ENCODE measurements at regions not wholly inside any gene's neighbourhood (a gene's known extent, or its start where the extent isn't known, plus 50 kb on each side); places are given as distances from the start of the nearest gene placed in this dataset.

DNA sequence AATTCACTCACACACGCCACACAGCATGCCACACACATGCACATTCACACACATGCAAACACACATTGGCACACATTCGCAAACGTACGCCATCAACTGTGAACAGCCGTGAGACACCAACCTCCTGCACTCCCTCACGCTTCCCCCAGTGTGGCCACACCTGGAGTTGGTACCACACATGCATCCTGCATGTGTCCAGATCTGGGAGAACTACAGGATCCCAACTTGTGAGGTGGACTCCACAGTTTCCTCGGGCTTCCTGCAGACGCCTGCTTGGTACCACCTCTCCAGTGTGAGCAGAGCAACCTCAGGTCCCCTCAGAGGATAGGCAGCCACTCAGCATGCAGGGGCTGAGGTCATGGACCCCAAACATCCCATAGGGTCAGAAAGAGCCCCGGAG is 239.0 kb downstream of the EIPR1 start:
- DNase-seq (ENCODE audit: low spot score in 2 of 2) (no peak), ATAC-seq (no peak)
- Mint-ChIP-seq H3K9me3 (peaks cover 0 to 4% of the 10 kb centered on the region in 2 donors), H3K27ac (no peak overlapping the region), H3K36me3 (no peaks in the 10 kb centered on the region)

GRCh38 chr2:3137651-3138300 is 239.8 kb downstream of the EIPR1 start:
- DNase-seq (ENCODE audit: low spot score in 2 of 2) (no peak), ATAC-seq (no peak)
- Mint-ChIP-seq H3K36me3 (no peaks in the 10 kb centered on the region), H3K27ac (no peak overlapping the region), H3K9me3 (peaks cover 0 to 4% of the 10 kb centered on the region in 2 donors)

- DNase-seq (ENCODE audit: low spot score in 2 of 2) (no peak), ATAC-seq (no peak)
- Mint-ChIP-seq H3K27ac (no peak overlapping the region), H3K36me3 (no peaks in the 10 kb centered on the region), H3K9me3 (peaks cover 0 to 4% of the 10 kb centered on the region in 2 donors)
Observed at GRCh38 chr2:3135676-3136075, 241.9 kb downstream of the EIPR1 start.

DNA sequence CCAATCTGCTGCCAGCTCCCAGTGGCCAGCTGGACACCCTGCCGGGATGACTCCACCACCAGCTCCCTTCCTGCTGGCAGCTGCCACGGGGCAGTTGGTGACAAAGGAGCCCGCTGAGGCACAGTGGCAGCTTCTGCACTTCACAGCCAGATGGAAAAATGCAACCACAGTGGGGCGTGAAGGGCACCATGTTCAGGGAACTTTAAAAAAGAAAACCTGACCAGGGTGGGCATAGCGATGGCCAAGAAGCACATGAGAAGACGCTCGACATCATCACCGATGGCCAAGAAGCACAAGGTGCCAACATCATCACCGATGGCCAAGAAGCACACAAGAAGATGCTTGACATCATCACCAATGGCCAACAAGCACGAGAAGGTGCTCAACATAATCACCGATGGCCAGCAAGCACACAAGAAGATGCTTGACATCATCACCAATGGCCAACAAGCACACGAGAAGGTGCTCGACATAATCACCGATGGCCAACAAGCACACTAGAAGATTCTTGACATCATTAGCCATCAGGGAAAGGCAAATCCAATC is 243.5 kb downstream of the EIPR1 start:
- Mint-ChIP-seq H3K9me3 (peaks cover 0 to 4% of the 10 kb centered on the region in 2 donors), H3K27ac (no peak overlapping the region), H3K36me3 (no peaks in the 10 kb centered on the region)
- ATAC-seq: no peak
- no peak for DNase-seq (ENCODE audit: low spot score in 2 of 2)

GRCh38 chr2:3132966-3133365 is 244.7 kb downstream of the EIPR1 start:
- no peak overlapping the region for H3K27ac Mint-ChIP-seq

DNA sequence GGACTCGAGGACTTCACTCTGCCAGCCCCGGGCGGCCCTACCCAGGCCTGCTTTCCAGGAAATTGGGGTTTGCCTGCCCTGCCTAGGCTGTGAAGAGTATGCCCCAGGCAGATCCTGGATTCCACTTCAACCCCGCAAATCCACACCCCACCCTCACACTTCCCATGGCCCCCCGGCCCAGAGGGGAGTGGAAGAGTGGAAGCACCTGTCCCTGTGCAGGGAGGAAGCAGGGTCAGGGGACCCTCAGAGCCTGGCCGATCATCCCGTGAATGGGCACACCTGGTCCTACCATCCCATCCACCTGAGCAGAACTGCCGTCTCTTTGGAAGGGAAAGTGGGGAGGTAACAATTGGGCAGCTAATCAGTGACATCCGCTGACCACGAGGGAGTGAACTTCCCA is 245.2 kb downstream of the EIPR1 start:
- Mint-ChIP-seq H3K27ac (no peak overlapping the region), H3K9me3 (peaks cover 0 to 4% of the 10 kb centered on the region in 2 donors)
- ATAC-seq: no peak

More at GRCh38 chr2:3132966-3133365, 244.7 kb downstream of the EIPR1 start:
- no peaks in the 10 kb centered on the region for H3K36me3 Mint-ChIP-seq
- ATAC-seq: no peak
- H3K9me3 Mint-ChIP-seq: peaks cover 0 to 4% of the 10 kb centered on the region in 2 donors
- DNase-seq (ENCODE audit: low spot score in 2 of 2): no peak

GRCh38 chr2:3131636-3132326 is 245.8 kb downstream of the EIPR1 start:
- H3K9me3 Mint-ChIP-seq: peaks cover 0 to 4% of the 10 kb centered on the region in 2 donors
- ATAC-seq: no peak
- no peaks in the 10 kb centered on the region for H3K36me3 Mint-ChIP-seq

More for the DNA sequence above, 245.2 kb downstream of the EIPR1 start:
- no peak for DNase-seq (ENCODE audit: low spot score in 2 of 2)
- no peaks in the 10 kb centered on the region for H3K36me3 Mint-ChIP-seq

GRCh38 chr2:3130889-3131635 is 246.6 kb downstream of the EIPR1 start:
- ATAC-seq: no peak
- Mint-ChIP-seq H3K27ac (peak overlapping the region in 1 of 2 donors; percentile 19), H3K9me3 (peaks cover 0 to 4% of the 10 kb centered on the region in 2 donors)

More at GRCh38 chr2:3131636-3132326, 245.8 kb downstream of the EIPR1 start:
- no peak overlapping the region for H3K27ac Mint-ChIP-seq
- no peak for DNase-seq (ENCODE audit: low spot score in 2 of 2)

GRCh38 chr2:3130444-3130843 is 247.2 kb downstream of the EIPR1 start:
- H3K9me3 Mint-ChIP-seq: no peaks in the 10 kb centered on the region
- H3K27ac Mint-ChIP-seq: peak overlapping the region in 1 of 2 donors; percentile 19
- ATAC-seq: no peak
- H3K36me3 Mint-ChIP-seq: no peaks in the 10 kb centered on the region
- no peak for DNase-seq (ENCODE audit: low spot score in 2 of 2)

More at GRCh38 chr2:3130889-3131635, 246.6 kb downstream of the EIPR1 start:
- DNase-seq (ENCODE audit: low spot score in 2 of 2): no peak
- no peaks in the 10 kb centered on the region for H3K36me3 Mint-ChIP-seq

DNA sequence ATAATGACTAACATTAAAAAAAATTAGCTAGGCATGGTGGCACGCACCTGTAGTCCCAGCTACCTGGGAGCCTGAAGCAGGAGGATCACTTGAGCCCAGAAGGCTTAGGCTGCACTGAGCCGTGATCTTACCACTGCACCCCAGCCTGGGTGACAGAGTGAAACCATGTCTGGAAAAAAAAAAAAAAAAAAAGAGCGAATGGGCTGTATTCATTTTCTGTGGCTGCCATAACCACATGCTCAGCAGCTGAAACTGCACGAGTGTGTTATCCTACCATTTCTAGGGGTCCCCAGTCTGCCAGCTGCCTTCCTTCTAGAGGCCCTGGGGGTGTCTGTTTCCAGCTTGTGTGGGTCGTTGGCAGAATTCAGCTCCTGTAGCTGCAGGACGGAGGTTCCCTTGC is 247.8 kb downstream of the EIPR1 start:
- no peak for ATAC-seq
- Mint-ChIP-seq H3K36me3 (no peaks in the 10 kb centered on the region), H3K9me3 (no peaks in the 10 kb centered on the region), H3K27ac (no peak overlapping the region)
- DNase-seq (ENCODE audit: low spot score in 2 of 2): no peak

DNA sequence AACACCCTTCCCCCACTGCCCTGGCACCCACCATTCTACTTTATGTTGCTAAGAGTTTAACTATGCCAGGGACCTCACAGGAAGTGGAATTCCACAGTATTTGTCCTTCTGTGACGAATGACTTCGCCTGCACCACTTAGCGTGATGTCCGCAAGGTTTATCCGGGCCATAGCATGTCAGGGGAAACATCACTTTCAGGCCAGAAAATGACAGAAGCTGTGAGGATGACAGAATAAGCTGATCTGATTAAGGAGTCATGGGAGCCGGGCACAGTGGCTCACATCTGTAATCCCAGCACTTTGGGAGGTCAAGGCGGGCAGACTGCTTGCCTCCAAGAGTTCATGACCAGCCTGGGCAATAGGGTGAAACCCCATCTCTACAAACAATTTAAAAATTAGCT is 248.8 kb downstream of the EIPR1 start:
- peak overlapping the region in 1 of 2 donors; percentile 72 for H3K27ac Mint-ChIP-seq
- DNase-seq (ENCODE audit: low spot score in 2 of 2) (no peak), ATAC-seq (no peak)
- H3K36me3 Mint-ChIP-seq: no peaks in the 10 kb centered on the region
- H3K9me3 Mint-ChIP-seq: no peaks in the 10 kb centered on the region

DNA sequence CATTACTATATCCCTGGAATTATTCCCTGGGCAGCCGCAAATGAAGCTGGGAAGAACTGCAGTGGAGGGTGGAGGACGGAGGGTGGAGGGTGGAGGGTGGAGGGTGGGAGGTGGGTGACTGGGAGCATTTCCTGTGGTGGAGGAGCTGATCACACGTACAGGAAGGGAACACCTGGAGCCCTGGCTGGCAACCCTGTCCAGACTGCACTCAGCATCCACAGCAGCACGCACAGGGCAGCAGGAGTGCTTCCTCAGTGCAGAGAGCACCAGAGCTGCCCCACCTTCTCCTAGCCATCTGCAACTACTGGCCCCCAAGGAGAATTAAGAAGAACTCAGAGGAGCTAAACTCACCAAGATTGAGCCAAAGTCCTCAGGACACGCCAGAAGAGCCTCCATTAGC is 249.9 kb downstream of the EIPR1 start:
- Mint-ChIP-seq H3K36me3 (no peaks in the 10 kb centered on the region), H3K27ac (peak overlapping the region in 1 of 2 donors; percentile 53), H3K9me3 (no peaks in the 10 kb centered on the region)
- ATAC-seq (no peak), DNase-seq (ENCODE audit: low spot score in 2 of 2) (no peak)

DNA sequence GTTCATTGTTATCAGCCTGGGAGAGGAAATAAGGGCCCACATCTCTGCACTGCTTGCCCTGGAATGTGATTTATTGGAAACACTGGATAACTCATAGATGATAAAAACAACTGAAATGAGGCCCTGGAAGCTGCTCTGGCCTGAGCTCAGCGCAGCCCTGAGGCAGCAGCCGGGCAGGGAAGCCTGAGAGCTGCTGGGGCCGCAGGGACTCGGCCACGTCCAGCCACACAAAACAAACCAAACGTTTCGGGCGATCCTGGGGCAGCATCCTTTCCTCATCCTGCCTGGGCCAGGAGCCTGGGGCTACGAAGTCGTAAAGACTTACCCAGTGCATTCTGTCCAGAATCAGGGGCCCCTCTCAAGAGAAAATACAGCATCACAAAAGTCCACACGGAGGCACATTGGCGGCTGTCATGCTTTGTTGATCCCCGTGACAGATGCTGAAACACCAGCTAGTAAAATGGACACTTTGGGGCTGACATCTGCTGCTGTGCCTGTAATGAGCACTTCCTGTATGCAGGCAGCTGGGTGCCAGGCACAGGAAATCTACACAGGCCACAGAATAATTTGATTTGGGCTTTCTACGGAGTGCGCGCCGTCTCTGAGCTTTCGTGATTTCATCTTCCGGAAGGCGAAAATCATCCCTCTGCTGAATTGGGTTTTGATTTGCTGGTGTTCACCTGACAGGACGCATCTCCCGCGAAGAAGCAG is 250.6 kb downstream of the EIPR1 start:
- ATAC-seq (peak; percentile 43 to 79), DNase-seq (ENCODE audit: low spot score in 2 of 2) (no peak)
- peak overlapping the region in 1 of 2 donors; percentile 53 for H3K27ac Mint-ChIP-seq
- H3K36me3 Mint-ChIP-seq: no peaks in the 10 kb centered on the region
- no peaks in the 10 kb centered on the region for H3K9me3 Mint-ChIP-seq

DNA sequence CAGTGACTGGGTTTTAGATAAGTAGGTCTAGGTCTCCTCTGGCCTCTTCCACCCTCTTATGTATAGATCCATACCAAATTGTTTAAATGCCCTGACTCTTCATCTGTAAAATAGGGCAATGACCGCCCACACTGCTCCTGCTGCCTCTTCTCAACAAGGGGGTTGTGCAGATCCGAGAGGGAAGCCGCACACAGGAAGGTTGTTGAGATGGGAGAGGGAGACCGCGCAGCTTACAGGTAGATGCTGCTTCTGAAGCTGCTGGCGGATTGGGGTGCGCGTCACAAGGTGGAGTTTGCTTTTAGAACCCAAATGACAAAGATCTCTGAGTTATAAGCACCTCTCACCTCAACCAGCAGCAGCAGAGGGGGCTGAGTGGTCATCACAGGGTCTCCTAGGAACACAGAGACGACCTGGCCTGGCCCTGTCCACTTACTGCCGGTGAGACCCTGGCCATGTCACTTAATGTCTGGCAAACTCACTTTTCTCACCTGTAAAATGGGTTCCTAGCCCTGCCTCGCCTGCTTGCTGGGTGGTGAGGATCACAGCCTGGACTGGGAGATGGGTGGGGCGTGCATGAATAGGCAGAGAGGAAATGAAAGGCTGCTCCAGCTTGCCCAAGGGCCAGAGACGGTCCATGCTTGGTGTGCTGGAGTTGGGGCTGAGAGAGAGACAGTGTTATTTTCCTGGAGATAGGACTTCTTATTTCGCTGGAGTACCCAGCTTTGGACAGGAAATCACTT is 251.3 kb downstream of the EIPR1 start:
- no peak for ATAC-seq
- peak overlapping the region; percentile 53 to 68 for H3K27ac Mint-ChIP-seq
- H3K36me3 Mint-ChIP-seq: no peaks in the 10 kb centered on the region

GRCh38 chr2:3125761-3126130 is 251.9 kb downstream of the EIPR1 start:
- no peak for DNase-seq (ENCODE audit: low spot score in 2 of 2)
- no peak overlapping the region for H3K27ac Mint-ChIP-seq
- H3K36me3 Mint-ChIP-seq: no peaks in the 10 kb centered on the region
- H3K9me3 Mint-ChIP-seq: no peaks in the 10 kb centered on the region
- ATAC-seq: no peak

More for the DNA sequence above, 251.3 kb downstream of the EIPR1 start:
- no peaks in the 10 kb centered on the region for H3K9me3 Mint-ChIP-seq
- no peak for DNase-seq (ENCODE audit: low spot score in 2 of 2)
